IMR-90 (cell line): ENCODE measurements at regions not wholly inside any gene's neighbourhood (a gene's known extent, or its start where the extent isn't known, plus 50 kb on each side); places are given as distances from the start of the nearest gene placed in this dataset.

ENCODE experiments used
- ATAC-seq: fragments of 200-7000 bp; cut with Tn5 transposase; 2 replicates; pipeline ENCODE4 v1.9.1; 2020; ENCODE audit warnings: low read depth, mild to moderate bottlenecking, moderate library complexity
- BruUV-seq: library from RNA; stranded (reverse); fragments of 400-500 nt; replicated peaks from 2 replicates; lab custom pipeline; 2021; lab: Mats Ljungman, UMichigan
- CTCF ChIA-PET: fragments of 300-600 bp; formaldehyde crosslinking; extraction: SDS; loops from one replicate; lab custom pipeline; 2021; ENCODE audit warnings: antibody characterized with exemption; lab: Yijun Ruan, JAX
- POLR2A ChIA-PET: fragments of 300-600 bp; sonication (Branson Sonifier 250); formaldehyde crosslinking; loops from one replicate; lab custom pipeline; 2022; ENCODE audit warnings: antibody characterized with exemption; ENCODE audit not compliant: unreplicated experiment; lab: Charles Lee
- DNase-seq: peaks from one replicate; pipeline ENCODE4 v3.0.0; 2013
- H2AFZ ChIP-seq: replicated peaks from 2 replicates; pipeline ENCODE3; 2013; ENCODE audit warnings: low read length, mild to moderate bottlenecking; ENCODE audit not compliant: poor library complexity
- H2AK5ac ChIP-seq: 2 replicates; pipeline ENCODE4 v1.6.1; 2013; ENCODE audit warnings: low read depth, low read length, inconsistent platforms
- H2AK9ac ChIP-seq: replicated peaks from 2 replicates; pipeline ENCODE3; 2013; ENCODE audit warnings: mild to moderate bottlenecking, low read depth, low read length, moderate library complexity; ENCODE audit not compliant: poor library complexity
- H2BK120ac ChIP-seq: 2 replicates; pipeline ENCODE4 v1.6.1; 2013; ENCODE audit warnings: low read depth, low read length, inconsistent platforms
- H2BK15ac ChIP-seq: 3 replicates; pipeline ENCODE4 v1.6.1; 2013; ENCODE audit warnings: low read depth, low read length, inconsistent platforms
- H2BK20ac ChIP-seq: 2 replicates; pipeline ENCODE4 v1.6.1; 2013; ENCODE audit warnings: low read depth, mild to moderate bottlenecking, inconsistent platforms, low read length, moderate library complexity
- H2BK5ac ChIP-seq: 2 replicates; pipeline ENCODE4 v1.6.1; 2013; ENCODE audit warnings: mild to moderate bottlenecking, low read depth, low read length, inconsistent platforms; ENCODE audit not compliant: poor library complexity, severe bottlenecking
- H3K14ac ChIP-seq: replicated peaks from 2 replicates; pipeline ENCODE4 v1.6.1; 2013; ENCODE audit warnings: low read depth, low read length, inconsistent platforms
- H3K18ac ChIP-seq: 2 replicates; pipeline ENCODE4 v1.6.1; 2013; ENCODE audit warnings: low read depth, low read length, control low read depth
- H3K23ac ChIP-seq: 2 replicates; pipeline ENCODE4 v1.6.1; 2013; ENCODE audit warnings: low read depth, low read length, inconsistent platforms
- H3K27ac ChIP-seq: 2 replicates; pipeline ENCODE4 v1.5.1; 2013; ENCODE audit warnings: mild to moderate bottlenecking, control low read depth, low read length; ENCODE audit not compliant: insufficient read depth
- H3K27me3 ChIP-seq: 2 replicates; pipeline ENCODE4 v1.6.1; 2013; ENCODE audit warnings: low read length; ENCODE audit not compliant: control insufficient read depth, insufficient read depth
- H3K36me3 ChIP-seq: 2 replicates; pipeline ENCODE4 v1.6.1; 2013; ENCODE audit warnings: low read length, mixed read lengths; ENCODE audit not compliant: control insufficient read depth, insufficient read depth
- H3K4ac ChIP-seq: 2 replicates; pipeline ENCODE4 v1.6.1; 2013; ENCODE audit warnings: low read depth, low read length, inconsistent platforms
- H3K4me1 ChIP-seq: 2 replicates; pipeline ENCODE4 v1.6.1; 2013; ENCODE audit warnings: low read length, mixed read lengths; ENCODE audit not compliant: control insufficient read depth, insufficient read depth
- H3K4me2 ChIP-seq: 2 replicates; pipeline ENCODE4 v1.6.1; 2013; ENCODE audit warnings: low read depth, mild to moderate bottlenecking, control low read depth, low read length, moderate library complexity
- H3K4me3 ChIP-seq: 2 replicates; pipeline ENCODE4 v1.5.1; 2013; ENCODE audit warnings: low read depth, mild to moderate bottlenecking, control low read depth, low read length, moderate library complexity; ENCODE audit not compliant: insufficient read depth
- H3K56ac ChIP-seq: 2 replicates; pipeline ENCODE4 v1.6.1; 2013; ENCODE audit warnings: low read length, inconsistent platforms; ENCODE audit not compliant: insufficient read depth; ENCODE audit errors: extremely low read depth
- H3K79me1 ChIP-seq, 2 experiments: 2 replicates each; pipeline ENCODE4 v1.6.1; 2013; ENCODE audit warnings: low read length in 2 of 2, inconsistent platforms in 1 of 2, low read depth in 1 of 2
- H3K9ac ChIP-seq: 2 replicates; pipeline ENCODE4 v1.6.1; 2013; ENCODE audit warnings: low read depth, low read length, control low read depth
- H3K9me1 ChIP-seq: 2 replicates; pipeline ENCODE4 v1.6.1; 2013; ENCODE audit warnings: low read length, inconsistent platforms; ENCODE audit not compliant: insufficient read depth
- H3K9me3 ChIP-seq: 2 replicates; pipeline ENCODE4 v1.6.1; 2013; ENCODE audit warnings: low read length; ENCODE audit not compliant: control insufficient read depth, insufficient read depth
- H4K20me1 ChIP-seq: 2 replicates; pipeline ENCODE4 v1.6.1; 2013; ENCODE audit warnings: low read length, inconsistent platforms; ENCODE audit not compliant: insufficient read depth
- H4K5ac ChIP-seq: 2 replicates; pipeline ENCODE4 v1.6.1; 2013; ENCODE audit warnings: mild to moderate bottlenecking, low read depth, low read length, control low read depth
- H4K8ac ChIP-seq, 2 experiments: 2 replicates each; pipeline ENCODE4 v1.6.1; 2013; ENCODE audit warnings: low read depth in 2 of 2, low read length in 2 of 2, control low read depth in 1 of 2, inconsistent platforms in 1 of 2
- H4K91ac ChIP-seq: 2 replicates; pipeline ENCODE4 v1.6.1; 2013; ENCODE audit warnings: low read depth, low read length, inconsistent platforms; ENCODE audit not compliant: insufficient read depth
- BHLHE40 ChIP-seq: fragments of 150-350 bp; IDR thresholded peaks from 2 replicates; pipeline ENCODE4 v1.6.1; 2016; ENCODE audit warnings: mild to moderate bottlenecking, low read depth, low read length
- MXI1 ChIP-seq: IDR thresholded peaks from 2 replicates; pipeline ENCODE4 v1.6.1; 2012; ENCODE audit warnings: low read depth, mild to moderate bottlenecking, low read length, moderate library complexity, borderline replicate concordance
- SMC3 ChIP-seq: fragments of 150-350 bp; IDR thresholded peaks from 2 replicates; pipeline ENCODE4 v1.6.1; 2016; ENCODE audit warnings: low read depth, mild to moderate bottlenecking, antibody characterized with exemption, low read length, moderate library complexity
- WGBS, 2 experiments: methylation state at CpG; one replicate each; pipeline versions ENCODE4 v1.1.5 to v1.1.7; 2013; ENCODE audit warnings: missing lambda C conversion rate in 2 of 2; ENCODE audit not compliant: insufficient read length in 1 of 2; ENCODE audit errors: extremely low coverage in 2 of 2; 5-methylcytosine and 5-hydroxymethylcytosine counted together
- dilution Hi-C: fragments of 300-500 bp; cut with HindIII; formaldehyde crosslinking; loops from one replicate; pipeline ENCODE4 v1.14.3; 2018; ENCODE audit warnings: low sequenced_read_pairs; ENCODE audit not compliant: unreplicated experiment
- in situ Hi-C: fragments of 300-500 bp; cut with MboI; formaldehyde crosslinking; loops from 3 replicates; pipeline ENCODE4 v1.14.3; 2019; ENCODE audit warnings: low sequenced_read_pairs, inconsistent platforms, mixed read lengths
- intact Hi-C: fragments of 100-400 bp; cut with micrococcal nuclease; formaldehyde crosslinking; loops from 2 replicates; pipeline ENCODE4 v1.10.0; 2022

- ATAC-seq = no peak
- no peak overlapping the region for H3K27ac ChIP-seq
- TF ChIP-seq MXI1 (no peak), SMC3 (no peak), BHLHE40 (no peak)
Observed at GRCh38 chr2:238505892-238506280, 79.2 kb downstream of the ASB1 start.

More at GRCh38 chr2:238505892-238506280, 79.2 kb downstream of the ASB1 start:
- H2BK20ac ChIP-seq = no peak overlapping the region
- no peaks in the 10 kb centered on the region for H3K36me3 ChIP-seq
- POLR2A ChIA-PET = no interaction called here
- peaks cover 5% of the 10 kb centered on the region for H3K9me1 ChIP-seq
- 0 out of 4 replicates have a peak, but pooled peaks cover 0 to 3% of the 10 kb centered on the region in 2 experiments for H3K79me1 ChIP-seq
- no peak overlapping the region for H2AFZ ChIP-seq
- DNase-seq = no peak
- no peaks in the 10 kb centered on the region; the same call in 1 of the 2 replicates for H3K4me1 ChIP-seq
- H3K23ac ChIP-seq = no peak overlapping the region
- H3K4me3 ChIP-seq = no peak overlapping the region
- intact Hi-C loops = no loop called here
- no peak overlapping the region for H3K4me2 ChIP-seq
- no peak overlapping the region for H2AK9ac ChIP-seq
- H4K8ac ChIP-seq = no peak overlapping the region
- H3K9me3 ChIP-seq = no peaks in the 10 kb centered on the region
- no TSS peak for BruUV-seq
- peaks cover 5% of the 10 kb centered on the region; the same call in 1 of the 2 replicates for H4K20me1 ChIP-seq
- dilution Hi-C loops = no loop called here
- H3K14ac ChIP-seq = no peak overlapping the region
- no peak overlapping the region for H2AK5ac ChIP-seq
- H3K27me3 ChIP-seq = peaks cover 2% of the 10 kb centered on the region; the same call in 1 of the 2 replicates
- in situ Hi-C loops = no loop called here
- no peak overlapping the region for H2BK120ac ChIP-seq
- H2BK15ac ChIP-seq = no peak overlapping the region
- H3K4ac ChIP-seq = no peak overlapping the region
- no peak overlapping the region for H4K91ac ChIP-seq
- no peak overlapping the region for H3K9ac ChIP-seq
- H4K5ac ChIP-seq = no peak overlapping the region
- no peak overlapping the region for H3K56ac ChIP-seq
- CTCF ChIA-PET = no interaction called here
- whole genome bisulfite sequencing, 2 experiments = 77% methylated on average over 5 of the region's 9 CpGs; no CpG with 5 or more reads in 1 of the 2 experiments
- no peak overlapping the region for H3K18ac ChIP-seq
- H2BK5ac ChIP-seq = no peak overlapping the region
